ENCODE measurements at regions not wholly inside any gene's neighbourhood (a gene's known extent, or its start where the extent isn't known, plus 50 kb on each side); places are given as distances from the start of the nearest gene placed in this dataset.
"Not testable (repeated sequence)": the region's sequence is repeated elsewhere in the genome, so short reads cannot be mapped to it uniquely, and the experiment has no call there.

DNA sequence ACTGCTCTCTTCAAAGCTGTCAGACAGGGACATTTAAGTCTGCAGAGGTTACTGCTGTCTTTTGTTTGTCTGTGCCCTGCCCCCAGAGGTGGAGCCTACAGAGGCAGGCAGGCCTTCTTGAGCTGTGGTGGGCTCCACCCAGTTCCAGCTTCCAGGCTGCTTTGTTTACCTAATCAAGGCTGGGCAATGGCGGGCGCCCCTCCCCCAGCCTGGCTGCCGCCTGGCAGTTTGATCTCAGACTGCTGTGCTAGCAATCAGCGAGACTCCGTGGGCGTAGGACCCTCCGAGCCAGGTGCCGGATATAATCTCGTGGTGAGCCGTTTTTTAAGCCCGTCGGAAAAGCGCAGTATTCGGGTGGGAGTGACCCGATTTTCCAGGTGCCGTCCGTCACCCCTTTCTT lies 942.3 kb downstream of the TLE1 start:
- not testable (repeated sequence) for TF ChIP-seq CTCF, POLR2A (IDR thresholded peaks at IDR 0.05)

All from vagina (tissue), 2 donors.